NCI-H1417 (cell line): ENCODE measurements at regions not wholly inside any gene's neighbourhood (a gene's known extent, or its start where the extent isn't known, plus 50 kb on each side); places are given as distances from the start of the nearest gene placed in this dataset.
"Not testable (repeated sequence)": the region's sequence is repeated elsewhere in the genome, so short reads cannot be mapped to it uniquely, and the experiment has no call there.

Source experiments
- DNase-seq, 3 experiments: peaks; one replicate each; lab custom pipeline; 2025; lab: John Stamatoyannopoulos, UW

GRCh38 chr13:86856991-86857390 is 814.2 kb upstream of the SLITRK5 start:
- no peak for DNase-seq

GRCh38 chr13:86858216-86858615 is 813.0 kb upstream of the SLITRK5 start:
- DNase-seq = no peak

- no peak for DNase-seq
These were observed 809.0 kb upstream of the SLITRK5 start for GRCh38 chr13:86862137-86862536.

GRCh38 chr13:86864376-86864775 is 806.8 kb upstream of the SLITRK5 start:
- DNase-seq = no peak

GRCh38 chr13:86870444-86870843 is 800.7 kb upstream of the SLITRK5 start:
- DNase-seq = peak in 1 of 3 experiments; percentile 64

- no peak for DNase-seq
These were observed 793.7 kb upstream of the SLITRK5 start for GRCh38 chr13:86877441-86877840.

- DNase-seq = no peak
These were observed 792.4 kb upstream of the SLITRK5 start for GRCh38 chr13:86878781-86879180.

GRCh38 chr13:86881390-86881789 is 789.8 kb upstream of the SLITRK5 start:
- DNase-seq = no peak

GRCh38 chr13:86882107-86882506 is 789.1 kb upstream of the SLITRK5 start:
- no peak for DNase-seq

- DNase-seq = no peak
These were observed 788.3 kb upstream of the SLITRK5 start for GRCh38 chr13:86882835-86883234.

- DNase-seq = no peak
These were observed 778.8 kb upstream of the SLITRK5 start for GRCh38 chr13:86892330-86892729.

- DNase-seq = no peak
These were observed 770.3 kb upstream of the SLITRK5 start for GRCh38 chr13:86900906-86901305.

- DNase-seq = no peak
These were observed 764.9 kb upstream of the SLITRK5 start for GRCh38 chr13:86906127-86906874.

GRCh38 chr13:86907156-86907555 is 764.0 kb upstream of the SLITRK5 start:
- DNase-seq = no peak

GRCh38 chr13:86909318-86909717 is 761.9 kb upstream of the SLITRK5 start:
- no peak for DNase-seq

GRCh38 chr13:86914757-86915156 is 756.4 kb upstream of the SLITRK5 start:
- DNase-seq = no peak

- not testable (repeated sequence) for DNase-seq
These were observed 753.7 kb upstream of the SLITRK5 start for GRCh38 chr13:86917438-86917837.

- DNase-seq = no peak
These were observed 752.5 kb upstream of the SLITRK5 start for GRCh38 chr13:86918682-86919081.

GRCh38 chr13:86920961-86921360 is 750.2 kb upstream of the SLITRK5 start:
- DNase-seq = no peak

GRCh38 chr13:86922936-86923335 is 748.2 kb upstream of the SLITRK5 start:
- DNase-seq = no peak

- not testable (repeated sequence) for DNase-seq
These were observed 744.3 kb upstream of the SLITRK5 start for GRCh38 chr13:86926916-86927315.

GRCh38 chr13:86932776-86933334 is 738.3 kb upstream of the SLITRK5 start:
- DNase-seq = no peak

- no peak for DNase-seq
These were observed 737.5 kb upstream of the SLITRK5 start for GRCh38 chr13:86933676-86934075.

- no peak for DNase-seq
These were observed 733.9 kb upstream of the SLITRK5 start for GRCh38 chr13:86937316-86937715.
